Bronchial epithelial cell (primary cell): ENCODE measurements at regions not wholly inside any gene's neighbourhood (a gene's known extent, or its start where the extent isn't known, plus 50 kb on each side); places are given as distances from the start of the nearest gene placed in this dataset.

ENCODE experiments used
- DNase-seq: peaks from one replicate; pipeline ENCODE4 v3.0.0-alpha.2; 2010; ENCODE audit warnings: low read depth
- FAIRE-seq: peaks from 2 replicates; lab custom pipeline; 2011; peaks lifted over from hg19 to GRCh38; lab: Jason Lieb, UNC
- H3K27me3 ChIP-seq: 2 replicates; pipeline ENCODE4 v1.5.1; 2011; ENCODE audit warnings: low read length; ENCODE audit not compliant: control insufficient read depth, insufficient read depth
- H3K36me3 ChIP-seq: 2 replicates; pipeline ENCODE4 v1.5.1; 2011; ENCODE audit warnings: low read length; ENCODE audit not compliant: control insufficient read depth, insufficient read depth
- H3K4me3 ChIP-seq: 2 replicates; pipeline ENCODE4 v1.5.1; 2011; ENCODE audit warnings: mild to moderate bottlenecking, low read depth, low read length, control low read depth
- CTCF ChIP-seq: IDR thresholded peaks from 2 replicates; pipeline ENCODE4 v1.5.1; 2011; ENCODE audit warnings: mild to moderate bottlenecking, moderate library complexity, low read length, control low read depth, inconsistent platforms; ENCODE audit not compliant: insufficient read depth, severe bottlenecking

GRCh38 chr10:78658645-78659597 is 409.8 kb upstream of the ZMIZ1 start:
- no peak overlapping the region for H3K4me3 ChIP-seq
- H3K36me3 ChIP-seq: no peaks in the 10 kb centered on the region
- no peak for TF ChIP-seq CTCF
- DNase-seq: peak; percentile 30
- FAIRE-seq: no peak
- H3K27me3 ChIP-seq: peaks cover 5% of the 10 kb centered on the region

DNA sequence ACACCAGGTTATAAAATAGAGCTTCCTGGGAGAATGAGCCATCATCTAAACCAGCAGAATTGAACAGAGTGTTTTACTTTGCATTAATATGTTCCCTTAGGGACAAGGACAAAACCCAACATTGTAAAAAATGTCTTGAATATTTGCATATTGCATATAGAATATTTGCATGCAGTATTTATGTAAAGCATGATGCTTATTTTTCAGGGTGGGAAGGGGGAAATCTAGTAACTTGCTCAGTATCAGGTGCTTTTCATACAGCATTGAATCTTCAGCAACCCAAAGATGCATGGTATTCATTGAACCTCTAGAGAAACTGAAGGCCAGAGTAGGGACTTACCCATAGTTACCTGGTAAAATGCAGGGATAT is 409.2 kb upstream of the ZMIZ1 start:
- no peak for FAIRE-seq

GRCh38 chr10:78660446-78661106 is 408.2 kb upstream of the ZMIZ1 start:
- no peak overlapping the region for H3K4me3 ChIP-seq
- peaks cover 2% of the 10 kb centered on the region for H3K27me3 ChIP-seq
- DNase-seq (no peak), FAIRE-seq (no peak)
- no peak for TF ChIP-seq CTCF
- H3K36me3 ChIP-seq: no peaks in the 10 kb centered on the region

More for the DNA sequence above, 409.2 kb upstream of the ZMIZ1 start:
- no peak for TF ChIP-seq CTCF
- no peak overlapping the region for H3K4me3 ChIP-seq
- peaks cover 4% of the 10 kb centered on the region for H3K27me3 ChIP-seq
- no peaks in the 10 kb centered on the region for H3K36me3 ChIP-seq
- DNase-seq: no peak

DNA sequence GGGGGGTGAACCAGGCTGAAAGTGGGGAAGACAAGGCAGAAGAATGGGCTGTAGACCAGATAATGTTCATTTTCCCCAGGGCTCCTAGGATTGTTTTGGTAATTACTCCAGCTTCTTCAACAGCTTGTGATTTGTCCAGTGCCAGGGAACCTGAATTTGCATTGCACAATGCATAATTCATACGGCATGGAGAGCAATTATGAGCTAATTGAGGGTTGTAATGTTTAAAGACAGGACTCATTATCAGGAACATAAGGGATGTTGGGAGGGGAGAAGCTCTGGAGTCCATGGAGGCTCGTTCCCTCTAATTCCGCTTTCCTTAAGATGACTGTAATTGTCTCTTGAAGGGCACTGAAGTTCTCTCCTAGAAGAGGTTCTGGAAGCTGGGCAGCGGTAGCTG is 405.0 kb upstream of the ZMIZ1 start:
- TF ChIP-seq CTCF: no peak
- no peak for FAIRE-seq
- DNase-seq: no peak
- Histone ChIP-seq H3K36me3 (no peaks in the 10 kb centered on the region), H3K4me3 (no peak overlapping the region), H3K27me3 (peaks cover 3% of the 10 kb centered on the region)

DNA sequence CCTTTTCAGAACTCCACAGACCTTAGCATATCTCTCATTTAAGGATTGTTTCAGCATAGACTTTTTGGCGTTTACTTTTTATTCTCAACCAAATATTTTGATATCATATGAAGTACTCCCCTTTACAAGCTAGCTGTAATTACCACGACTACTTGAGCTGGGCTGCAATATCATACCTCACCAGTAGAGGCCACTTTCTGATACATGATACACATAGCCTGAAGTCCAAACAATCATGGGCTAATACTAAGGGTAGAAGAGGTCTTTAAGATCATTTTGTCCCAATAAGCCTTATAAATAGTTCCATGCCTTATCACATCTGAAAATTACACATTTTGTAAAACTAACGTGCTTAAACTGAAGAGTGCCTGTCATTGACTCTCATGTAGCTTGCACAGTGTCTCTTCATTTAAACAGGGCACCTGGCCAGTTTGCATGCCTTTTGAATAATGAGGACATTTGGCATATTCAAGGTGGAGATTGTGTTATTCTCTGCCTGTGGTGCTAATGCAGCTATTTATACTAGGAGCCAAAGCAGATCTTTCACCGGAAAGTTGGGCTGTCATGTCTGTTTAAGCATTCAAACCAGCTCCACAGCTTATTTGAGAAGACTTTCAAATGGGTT is 403.7 kb upstream of the ZMIZ1 start:
- DNase-seq (peak; percentile 70), FAIRE-seq (no peak)
- Histone ChIP-seq H3K4me3 (no peak overlapping the region), H3K27me3 (peaks cover 3% of the 10 kb centered on the region), H3K36me3 (no peaks in the 10 kb centered on the region)
- TF ChIP-seq CTCF: peak; percentile 53
